ENCODE measurements at regions not wholly inside any gene's neighbourhood (a gene's known extent, or its start where the extent isn't known, plus 50 kb on each side); places are given as distances from the start of the nearest gene placed in this dataset.

GRCh38 chr11:21924262-21924661 lies 268.6 kb upstream of the ANO5 start:
- ChIA-PET POLR2A (no interaction called here), CTCF (no interaction called here)
- Histone ChIP-seq H3K4me1 (ENCODE audit: insufficient read depth, low read length) (no peaks in the 10 kb centered on the region), H3K36me3 (ENCODE audit: insufficient read depth, low read length) (no peaks in the 10 kb centered on the region), H3K4me3 (ENCODE audit: low read length) (no peak overlapping the region), H3K9me3 (ENCODE audit: low read length) (no peaks in the 10 kb centered on the region), H3K27ac (ENCODE audit: low read depth, low read length) (no peak overlapping the region), H3K27me3 (ENCODE audit: insufficient read depth, low read length, poor library complexity, severe bottlenecking) (no peaks in the 10 kb centered on the region)
- Mint-ChIP-seq H3K27me3 (no peaks in the 10 kb centered on the region), H3K4me3 (no peak overlapping the region), H3K36me3 (no peaks in the 10 kb centered on the region), H3K4me1 (no peaks in the 10 kb centered on the region), H3K27ac (no peak overlapping the region), H3K9me3 (peaks cover 0 to 24% (median 3%) of the 10 kb centered on the region in 5 donors)
- DNase-seq: no peak

GRCh38 chr11:21927628-21928027 lies 265.3 kb upstream of the ANO5 start:
- H3K27me3 ChIP-seq (ENCODE audit: insufficient read depth, low read length, poor library complexity, severe bottlenecking): no peaks in the 10 kb centered on the region
- no peaks in the 10 kb centered on the region for H3K4me1 ChIP-seq (ENCODE audit: insufficient read depth, low read length)
- no peak overlapping the region for H3K27ac ChIP-seq (ENCODE audit: low read depth, low read length)
- no peaks in the 10 kb centered on the region for H3K9me3 ChIP-seq (ENCODE audit: low read length)
- no peak overlapping the region for H3K4me3 ChIP-seq (ENCODE audit: low read length)
- no peak for DNase-seq
- no peaks in the 10 kb centered on the region for H3K36me3 ChIP-seq (ENCODE audit: insufficient read depth, low read length)
- Mint-ChIP-seq H3K36me3 (no peaks in the 10 kb centered on the region), H3K27me3 (no peaks in the 10 kb centered on the region), H3K27ac (no peak overlapping the region), H3K4me1 (no peaks in the 10 kb centered on the region), H3K9me3 (peaks cover 0 to 23% (median 0%) of the 10 kb centered on the region in 5 donors), H3K4me3 (no peak overlapping the region)
- POLR2A ChIA-PET: no interaction called here
- CTCF ChIA-PET: no interaction called here

GRCh38 chr11:21928847-21929246 lies 264.0 kb upstream of the ANO5 start:
- CTCF ChIA-PET: no interaction called here
- no peaks in the 10 kb centered on the region for H3K27me3 Mint-ChIP-seq
- H3K27ac ChIP-seq (ENCODE audit: low read depth, low read length): no peak overlapping the region
- H3K9me3 Mint-ChIP-seq: peaks cover 0 to 28% (median 2%) of the 10 kb centered on the region in 5 donors
- no peak for DNase-seq
- POLR2A ChIA-PET: no interaction called here
- no peaks in the 10 kb centered on the region for H3K36me3 ChIP-seq (ENCODE audit: insufficient read depth, low read length)
- H3K4me3 ChIP-seq (ENCODE audit: low read length): no peak overlapping the region
- no peaks in the 10 kb centered on the region for H3K9me3 ChIP-seq (ENCODE audit: low read length)
- H3K27ac Mint-ChIP-seq: no peak overlapping the region
- no peaks in the 10 kb centered on the region for H3K36me3 Mint-ChIP-seq
- H3K4me1 Mint-ChIP-seq: no peaks in the 10 kb centered on the region
- H3K4me1 ChIP-seq (ENCODE audit: insufficient read depth, low read length): no peaks in the 10 kb centered on the region
- no peak overlapping the region for H3K4me3 Mint-ChIP-seq
- no peaks in the 10 kb centered on the region for H3K27me3 ChIP-seq (ENCODE audit: insufficient read depth, low read length, poor library complexity, severe bottlenecking)

GRCh38 chr11:21930408-21930807 lies 262.5 kb upstream of the ANO5 start:
- H3K36me3 Mint-ChIP-seq: no peaks in the 10 kb centered on the region
- no peaks in the 10 kb centered on the region for H3K4me1 Mint-ChIP-seq
- no peak for DNase-seq
- ChIA-PET CTCF (no interaction called here), POLR2A (no interaction called here)
- Histone ChIP-seq H3K4me3 (ENCODE audit: low read length) (no peak overlapping the region), H3K36me3 (ENCODE audit: insufficient read depth, low read length) (no peaks in the 10 kb centered on the region), H3K9me3 (ENCODE audit: low read length) (no peaks in the 10 kb centered on the region), H3K27ac (ENCODE audit: low read depth, low read length) (no peak overlapping the region), H3K4me1 (ENCODE audit: insufficient read depth, low read length) (no peaks in the 10 kb centered on the region), H3K27me3 (ENCODE audit: insufficient read depth, low read length, poor library complexity, severe bottlenecking) (no peaks in the 10 kb centered on the region)
- no peaks in the 10 kb centered on the region for H3K27me3 Mint-ChIP-seq
- no peak overlapping the region for H3K27ac Mint-ChIP-seq
- H3K9me3 Mint-ChIP-seq: peaks cover 0 to 35% (median 0%) of the 10 kb centered on the region in 5 donors
- no peak overlapping the region for H3K4me3 Mint-ChIP-seq

- Histone ChIP-seq H3K4me3 (ENCODE audit: low read length) (no peak overlapping the region), H3K36me3 (ENCODE audit: insufficient read depth, low read length) (no peaks in the 10 kb centered on the region), H3K27ac (ENCODE audit: low read depth, low read length) (no peak overlapping the region), H3K27me3 (ENCODE audit: insufficient read depth, low read length, poor library complexity, severe bottlenecking) (no peaks in the 10 kb centered on the region), H3K9me3 (ENCODE audit: low read length) (no peaks in the 10 kb centered on the region), H3K4me1 (ENCODE audit: insufficient read depth, low read length) (no peaks in the 10 kb centered on the region)
- ChIA-PET POLR2A (no interaction called here), CTCF (no interaction called here)
- no peak for DNase-seq
- Mint-ChIP-seq H3K4me1 (no peaks in the 10 kb centered on the region), H3K36me3 (no peaks in the 10 kb centered on the region), H3K9me3 (peaks cover 0 to 29% (median under 1%) of the 10 kb centered on the region in 5 donors), H3K27ac (no peak overlapping the region), H3K4me3 (no peak overlapping the region), H3K27me3 (no peaks in the 10 kb centered on the region)
These were observed 261.3 kb upstream of the ANO5 start for GRCh38 chr11:21931436-21932101.

- Histone ChIP-seq H3K4me1 (ENCODE audit: insufficient read depth, low read length) (no peaks in the 10 kb centered on the region), H3K27me3 (ENCODE audit: insufficient read depth, low read length, poor library complexity, severe bottlenecking) (no peaks in the 10 kb centered on the region), H3K36me3 (ENCODE audit: insufficient read depth, low read length) (no peaks in the 10 kb centered on the region), H3K27ac (ENCODE audit: low read depth, low read length) (no peak overlapping the region), H3K4me3 (ENCODE audit: low read length) (no peak overlapping the region), H3K9me3 (ENCODE audit: low read length) (no peaks in the 10 kb centered on the region)
- no peaks in the 10 kb centered on the region for H3K4me1 Mint-ChIP-seq
- H3K36me3 Mint-ChIP-seq: no peaks in the 10 kb centered on the region
- peaks cover 0 to 24% (median 5%) of the 10 kb centered on the region in 5 donors for H3K9me3 Mint-ChIP-seq
- CTCF ChIA-PET: no interaction called here
- no peaks in the 10 kb centered on the region for H3K27me3 Mint-ChIP-seq
- DNase-seq: no peak
- no peak overlapping the region for H3K4me3 Mint-ChIP-seq
- no peak overlapping the region for H3K27ac Mint-ChIP-seq
- POLR2A ChIA-PET: no interaction called here
These were observed 259.8 kb upstream of the ANO5 start for GRCh38 chr11:21933095-21933494.

GRCh38 chr11:21944577-21944976 lies 248.3 kb upstream of the ANO5 start:
- Mint-ChIP-seq H3K27me3 (no peaks in the 10 kb centered on the region), H3K4me3 (no peak overlapping the region), H3K27ac (no peak overlapping the region), H3K4me1 (no peaks in the 10 kb centered on the region), H3K36me3 (no peaks in the 10 kb centered on the region), H3K9me3 (peaks cover 0 to 23% (median 12%) of the 10 kb centered on the region in 5 donors)
- H3K27ac ChIP-seq (ENCODE audit: low read depth, low read length): no peak overlapping the region
- no peaks in the 10 kb centered on the region for H3K4me1 ChIP-seq (ENCODE audit: insufficient read depth, low read length)
- DNase-seq: no peak
- H3K36me3 ChIP-seq (ENCODE audit: insufficient read depth, low read length): no peaks in the 10 kb centered on the region
- no peaks in the 10 kb centered on the region for H3K27me3 ChIP-seq (ENCODE audit: insufficient read depth, low read length, poor library complexity, severe bottlenecking)
- no peaks in the 10 kb centered on the region for H3K9me3 ChIP-seq (ENCODE audit: low read length)
- POLR2A ChIA-PET: no interaction called here
- no peak overlapping the region for H3K4me3 ChIP-seq (ENCODE audit: low read length)
- CTCF ChIA-PET: no interaction called here

GRCh38 chr11:21948876-21949275 lies 244.0 kb upstream of the ANO5 start:
- ChIA-PET CTCF (no interaction called here), POLR2A (no interaction called here)
- H3K27me3 ChIP-seq (ENCODE audit: insufficient read depth, low read length, poor library complexity, severe bottlenecking): no peaks in the 10 kb centered on the region
- no peaks in the 10 kb centered on the region for H3K36me3 ChIP-seq (ENCODE audit: insufficient read depth, low read length)
- no peaks in the 10 kb centered on the region for H3K9me3 ChIP-seq (ENCODE audit: low read length)
- Mint-ChIP-seq H3K9me3 (peaks cover 1 to 23% (median 5%) of the 10 kb centered on the region in 5 donors), H3K4me1 (no peaks in the 10 kb centered on the region), H3K36me3 (no peaks in the 10 kb centered on the region), H3K4me3 (no peak overlapping the region), H3K27ac (no peak overlapping the region), H3K27me3 (no peaks in the 10 kb centered on the region)
- H3K4me3 ChIP-seq (ENCODE audit: low read length): no peak overlapping the region
- no peak overlapping the region for H3K27ac ChIP-seq (ENCODE audit: low read depth, low read length)
- no peaks in the 10 kb centered on the region for H3K4me1 ChIP-seq (ENCODE audit: insufficient read depth, low read length)
- DNase-seq: no peak

Data from CD8-positive, alpha-beta memory T cell (primary cell).